ENCODE measurements at regions not wholly inside any gene's neighbourhood (a gene's known extent, or its start where the extent isn't known, plus 50 kb on each side); places are given as distances from the start of the nearest gene placed in this dataset.
"Not testable (repeated sequence)": the region's sequence is repeated elsewhere in the genome, so short reads cannot be mapped to it uniquely, and the experiment has no call there.

- ATAC-seq (ENCODE audit: low read depth in 2 of 2) (no peak), DNase-seq (no peak)
- H3K27me3 Mint-ChIP-seq: no peaks in the 10 kb centered on the region
- no peaks in the 10 kb centered on the region for H3K36me3 Mint-ChIP-seq
- Histone ChIP-seq H3K27ac (ENCODE audit: insufficient read depth, low read length, poor library complexity, severe bottlenecking) (no peak overlapping the region), H3K36me3 (ENCODE audit: control insufficient read depth, insufficient read depth, low read length) (no peaks in the 10 kb centered on the region), H3K27me3 (ENCODE audit: control insufficient read depth, insufficient read depth, low read length) (no peaks in the 10 kb centered on the region), H3K4me3 (ENCODE audit: low read depth, low read length) (no peak overlapping the region), H3K9me3 (ENCODE audit: control insufficient read depth in 2 of 2, low read length in 2 of 2) (no peaks in the 10 kb centered on the region), H3K4me1 (ENCODE audit: control insufficient read depth, insufficient read depth, low read length, poor library complexity, severe bottlenecking) (no peaks in the 10 kb centered on the region)
- H3K4me1 Mint-ChIP-seq: no peaks in the 10 kb centered on the region
- H3K27ac Mint-ChIP-seq: no peak overlapping the region
- H3K4me3 Mint-ChIP-seq: no peak overlapping the region
- peaks cover 0 to 3% (median 0%) of the 10 kb centered on the region in 7 donors for H3K9me3 Mint-ChIP-seq
These were observed 339.4 kb downstream of the BCL11A start for GRCh38 chr2:60213865-60214625.

DNA sequence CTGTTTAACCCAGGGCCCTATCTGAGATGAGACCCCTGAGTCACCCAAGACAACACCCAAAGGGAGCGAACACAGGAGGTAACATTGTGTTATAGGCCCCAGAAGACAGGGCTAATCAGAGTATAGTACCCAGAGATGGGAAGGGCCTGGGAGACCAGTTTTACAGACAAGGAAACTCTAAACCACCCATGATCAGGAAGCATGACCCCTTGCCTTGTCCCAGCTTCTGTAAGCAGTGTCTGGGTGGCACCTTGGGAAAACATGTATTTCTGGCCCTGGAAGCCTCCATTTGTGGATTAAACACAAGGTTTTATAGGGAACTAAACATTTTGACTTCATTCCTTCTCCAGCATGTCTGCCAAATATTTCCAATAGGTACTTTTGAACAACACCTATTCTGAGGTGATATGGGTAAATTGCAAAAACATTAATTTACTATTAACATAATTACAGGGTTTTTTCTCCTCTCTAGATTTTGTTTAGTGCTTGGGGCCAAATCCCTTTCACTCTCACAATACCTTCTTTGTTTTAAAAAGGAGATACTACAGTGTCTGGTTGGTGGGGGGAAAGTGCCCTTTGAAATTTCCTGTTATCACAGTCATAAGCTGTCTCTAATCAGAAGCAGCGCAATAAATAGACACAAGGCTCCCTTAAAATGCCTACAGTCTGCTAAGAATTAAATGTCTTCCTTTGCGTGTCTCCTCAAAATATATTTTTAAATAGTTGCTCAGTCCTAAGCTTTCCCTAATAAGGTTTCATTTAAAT lies 341.1 kb downstream of the BCL11A start:
- Histone ChIP-seq H3K9me3 (ENCODE audit: control insufficient read depth in 2 of 2, low read length in 2 of 2) (no peaks in the 10 kb centered on the region), H3K27me3 (ENCODE audit: control insufficient read depth, insufficient read depth, low read length) (no peaks in the 10 kb centered on the region), H3K27ac (ENCODE audit: insufficient read depth, low read length, poor library complexity, severe bottlenecking) (no peak overlapping the region), H3K36me3 (ENCODE audit: control insufficient read depth, insufficient read depth, low read length) (no peaks in the 10 kb centered on the region), H3K4me1 (ENCODE audit: control insufficient read depth, insufficient read depth, low read length, poor library complexity, severe bottlenecking) (no peaks in the 10 kb centered on the region), H3K4me3 (ENCODE audit: low read depth, low read length) (no peak overlapping the region)
- DNase-seq (no peak), ATAC-seq (ENCODE audit: low read depth in 2 of 2) (no peak)
- no peaks in the 10 kb centered on the region for H3K27me3 Mint-ChIP-seq
- peaks cover 0 to 3% (median 0%) of the 10 kb centered on the region in 7 donors for H3K9me3 Mint-ChIP-seq
- H3K36me3 Mint-ChIP-seq: no peaks in the 10 kb centered on the region
- H3K27ac Mint-ChIP-seq: no peak overlapping the region
- no peaks in the 10 kb centered on the region for H3K4me1 Mint-ChIP-seq
- H3K4me3 Mint-ChIP-seq: no peak overlapping the region

GRCh38 chr2:60189006-60189405 lies 364.4 kb downstream of the BCL11A start:
- H3K4me1 Mint-ChIP-seq; H3K4me1 ChIP-seq (ENCODE audit: control insufficient read depth, insufficient read depth, low read length, poor library complexity, severe bottlenecking); ATAC-seq (ENCODE audit: low read depth in 2 of 2); H3K27me3 ChIP-seq (ENCODE audit: control insufficient read depth, insufficient read depth, low read length); H3K27me3 Mint-ChIP-seq; H3K36me3 Mint-ChIP-seq; DNase-seq; H3K4me3 Mint-ChIP-seq; H3K36me3 ChIP-seq (ENCODE audit: control insufficient read depth, insufficient read depth, low read length); H3K27ac Mint-ChIP-seq; H3K9me3 ChIP-seq (ENCODE audit: control insufficient read depth in 2 of 2, low read length in 2 of 2); H3K4me3 ChIP-seq (ENCODE audit: low read depth, low read length); H3K27ac ChIP-seq (ENCODE audit: insufficient read depth, low read length, poor library complexity, severe bottlenecking): not testable (repeated sequence)
- peaks cover 3 to 22% (median 10%) of the 10 kb centered on the region in 7 donors for H3K9me3 Mint-ChIP-seq

DNA sequence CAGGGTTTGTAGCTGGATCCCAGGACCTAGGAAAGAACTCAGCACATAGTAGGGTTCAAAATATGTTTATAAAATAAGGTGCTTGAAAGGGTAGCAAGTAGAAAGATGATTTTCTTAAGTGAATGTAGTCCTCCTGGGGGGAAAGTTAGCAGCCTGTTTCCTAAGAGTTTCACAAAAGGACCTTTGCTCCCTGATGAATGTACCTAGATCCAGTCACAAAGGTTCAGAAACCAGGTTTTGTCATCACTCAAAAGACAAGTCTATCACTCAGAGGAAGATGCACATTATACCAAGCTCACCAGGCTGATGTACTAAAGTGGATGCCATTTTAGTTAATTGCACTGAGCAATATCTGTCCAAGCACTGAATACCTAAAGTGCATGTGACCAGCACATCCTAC lies 378.2 kb downstream of the BCL11A start:
- H3K36me3 Mint-ChIP-seq: no peaks in the 10 kb centered on the region
- no peak overlapping the region for H3K27ac Mint-ChIP-seq
- Histone ChIP-seq H3K9me3 (ENCODE audit: control insufficient read depth in 2 of 2, low read length in 2 of 2) (no peaks in the 10 kb centered on the region), H3K4me1 (ENCODE audit: control insufficient read depth, insufficient read depth, low read length, poor library complexity, severe bottlenecking) (no peaks in the 10 kb centered on the region), H3K27ac (ENCODE audit: insufficient read depth, low read length, poor library complexity, severe bottlenecking) (no peak overlapping the region), H3K4me3 (ENCODE audit: low read depth, low read length) (no peak overlapping the region), H3K27me3 (ENCODE audit: control insufficient read depth, insufficient read depth, low read length) (no peaks in the 10 kb centered on the region), H3K36me3 (ENCODE audit: control insufficient read depth, insufficient read depth, low read length) (no peaks in the 10 kb centered on the region)
- H3K27me3 Mint-ChIP-seq: no peaks in the 10 kb centered on the region
- ATAC-seq (ENCODE audit: low read depth in 2 of 2) (no peak), DNase-seq (no peak)
- no peak overlapping the region for H3K4me3 Mint-ChIP-seq
- peaks cover 0 to 2% (median 0%) of the 10 kb centered on the region in 7 donors for H3K9me3 Mint-ChIP-seq
- H3K4me1 Mint-ChIP-seq: no peaks in the 10 kb centered on the region

DNA sequence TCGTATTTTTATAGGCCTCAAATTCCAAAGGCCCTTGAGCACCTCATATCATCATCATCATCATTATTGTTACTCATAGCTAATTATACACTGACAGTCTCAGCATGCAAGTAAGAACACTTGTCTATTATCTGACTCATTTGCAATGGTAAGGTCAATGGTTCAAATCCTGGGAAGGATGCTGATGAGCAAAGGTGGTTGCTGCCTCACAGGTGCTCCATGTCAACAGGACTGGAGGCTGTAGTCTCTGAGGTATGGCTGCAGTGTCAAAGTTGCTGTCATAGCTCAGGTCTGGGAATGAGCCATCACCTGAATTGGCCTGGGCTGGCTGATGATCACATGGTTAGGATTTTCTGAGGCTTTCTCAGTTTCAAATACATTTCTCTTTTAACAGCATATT lies 379.3 kb downstream of the BCL11A start:
- Mint-ChIP-seq H3K9me3 (no peaks in the 10 kb centered on the region), H3K4me1 (no peaks in the 10 kb centered on the region), H3K36me3 (no peaks in the 10 kb centered on the region), H3K4me3 (no peak overlapping the region), H3K27me3 (no peaks in the 10 kb centered on the region), H3K27ac (no peak overlapping the region)
- H3K4me3 ChIP-seq (ENCODE audit: low read depth, low read length): no peak overlapping the region
- no peak for DNase-seq
- H3K27ac ChIP-seq (ENCODE audit: insufficient read depth, low read length, poor library complexity, severe bottlenecking): no peak overlapping the region
- ATAC-seq (ENCODE audit: low read depth in 2 of 2): no peak
- no peaks in the 10 kb centered on the region for H3K27me3 ChIP-seq (ENCODE audit: control insufficient read depth, insufficient read depth, low read length)
- no peaks in the 10 kb centered on the region for H3K9me3 ChIP-seq (ENCODE audit: control insufficient read depth in 2 of 2, low read length in 2 of 2)
- no peaks in the 10 kb centered on the region for H3K36me3 ChIP-seq (ENCODE audit: control insufficient read depth, insufficient read depth, low read length)
- no peaks in the 10 kb centered on the region for H3K4me1 ChIP-seq (ENCODE audit: control insufficient read depth, insufficient read depth, low read length, poor library complexity, severe bottlenecking)

DNA sequence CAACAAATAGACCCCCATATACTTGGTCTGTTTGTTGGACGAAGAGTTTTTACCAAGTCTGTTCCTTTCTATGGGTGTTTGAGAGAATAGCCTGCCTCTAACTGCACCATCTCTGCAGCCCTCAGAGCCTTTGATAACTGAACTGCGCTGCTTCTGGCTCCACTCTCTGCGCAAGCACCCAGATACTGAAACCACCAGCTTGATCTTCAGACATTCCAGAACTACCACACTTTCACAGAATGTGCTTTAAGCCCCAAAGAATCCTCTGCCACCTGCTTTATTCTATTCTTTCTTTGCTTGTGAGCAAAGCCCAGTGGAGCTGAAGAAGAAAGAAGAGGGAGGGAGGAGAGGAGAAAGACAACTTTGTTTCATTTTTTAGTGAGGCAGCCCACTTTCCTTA lies 380.7 kb downstream of the BCL11A start:
- Mint-ChIP-seq H3K36me3 (no peaks in the 10 kb centered on the region), H3K4me1 (no peaks in the 10 kb centered on the region), H3K27ac (no peak overlapping the region), H3K27me3 (no peaks in the 10 kb centered on the region), H3K9me3 (no peaks in the 10 kb centered on the region), H3K4me3 (no peak overlapping the region)
- no peak overlapping the region for H3K27ac ChIP-seq (ENCODE audit: insufficient read depth, low read length, poor library complexity, severe bottlenecking)
- H3K4me3 ChIP-seq (ENCODE audit: low read depth, low read length): no peak overlapping the region
- ATAC-seq (ENCODE audit: low read depth in 2 of 2) (no peak), DNase-seq (no peak)
- no peaks in the 10 kb centered on the region for H3K27me3 ChIP-seq (ENCODE audit: control insufficient read depth, insufficient read depth, low read length)
- no peaks in the 10 kb centered on the region for H3K36me3 ChIP-seq (ENCODE audit: control insufficient read depth, insufficient read depth, low read length)
- H3K4me1 ChIP-seq (ENCODE audit: control insufficient read depth, insufficient read depth, low read length, poor library complexity, severe bottlenecking): no peaks in the 10 kb centered on the region
- no peaks in the 10 kb centered on the region for H3K9me3 ChIP-seq (ENCODE audit: control insufficient read depth in 2 of 2, low read length in 2 of 2)

DNA sequence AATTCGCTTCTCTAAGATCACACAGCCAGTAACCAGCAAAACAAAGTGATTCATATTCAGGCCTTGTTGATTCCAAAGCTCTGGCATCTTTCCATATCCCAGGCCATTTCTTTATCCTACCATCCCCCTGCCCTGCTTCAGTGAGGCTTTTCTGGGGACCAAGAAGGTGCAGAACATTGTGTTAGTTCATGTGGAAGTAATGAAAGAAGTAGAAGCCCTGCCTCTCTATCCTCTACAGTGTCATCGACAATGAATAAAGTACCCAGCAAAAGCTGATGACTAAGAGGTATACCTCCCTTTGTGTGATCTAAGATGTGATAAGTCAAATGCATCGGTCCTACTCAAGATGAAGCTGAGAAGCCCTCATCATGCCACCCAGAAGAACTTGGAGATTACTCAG lies 383.2 kb downstream of the BCL11A start:
- ATAC-seq (ENCODE audit: low read depth in 2 of 2) (no peak), DNase-seq (no peak)
- no peaks in the 10 kb centered on the region for H3K36me3 ChIP-seq (ENCODE audit: control insufficient read depth, insufficient read depth, low read length)
- H3K4me1 Mint-ChIP-seq: no peaks in the 10 kb centered on the region
- H3K4me3 Mint-ChIP-seq: no peak overlapping the region
- no peaks in the 10 kb centered on the region for H3K4me1 ChIP-seq (ENCODE audit: control insufficient read depth, insufficient read depth, low read length, poor library complexity, severe bottlenecking)
- H3K9me3 Mint-ChIP-seq: no peaks in the 10 kb centered on the region
- H3K9me3 ChIP-seq (ENCODE audit: control insufficient read depth in 2 of 2, low read length in 2 of 2): no peaks in the 10 kb centered on the region
- H3K27ac Mint-ChIP-seq: no peak overlapping the region
- H3K36me3 Mint-ChIP-seq: no peaks in the 10 kb centered on the region
- no peak overlapping the region for H3K4me3 ChIP-seq (ENCODE audit: low read depth, low read length)
- H3K27me3 ChIP-seq (ENCODE audit: control insufficient read depth, insufficient read depth, low read length): no peaks in the 10 kb centered on the region
- no peak overlapping the region for H3K27ac ChIP-seq (ENCODE audit: insufficient read depth, low read length, poor library complexity, severe bottlenecking)
- no peaks in the 10 kb centered on the region for H3K27me3 Mint-ChIP-seq

- H3K27me3 Mint-ChIP-seq: no peaks in the 10 kb centered on the region
- no peaks in the 10 kb centered on the region for H3K9me3 ChIP-seq (ENCODE audit: control insufficient read depth in 2 of 2, low read length in 2 of 2)
- no peaks in the 10 kb centered on the region for H3K4me1 Mint-ChIP-seq
These were observed 385.2 kb downstream of the BCL11A start for GRCh38 chr2:60168247-60168646.

More at GRCh38 chr2:60168247-60168646, 385.2 kb downstream of the BCL11A start:
- H3K4me3 Mint-ChIP-seq: no peak overlapping the region
- Histone ChIP-seq H3K36me3 (ENCODE audit: control insufficient read depth, insufficient read depth, low read length) (no peaks in the 10 kb centered on the region), H3K27me3 (ENCODE audit: control insufficient read depth, insufficient read depth, low read length) (no peaks in the 10 kb centered on the region), H3K4me1 (ENCODE audit: control insufficient read depth, insufficient read depth, low read length, poor library complexity, severe bottlenecking) (no peaks in the 10 kb centered on the region), H3K27ac (ENCODE audit: insufficient read depth, low read length, poor library complexity, severe bottlenecking) (no peak overlapping the region), H3K4me3 (ENCODE audit: low read depth, low read length) (no peak overlapping the region)
- ATAC-seq (ENCODE audit: low read depth in 2 of 2) (no peak), DNase-seq (no peak)
- no peaks in the 10 kb centered on the region for H3K9me3 Mint-ChIP-seq
- H3K27ac Mint-ChIP-seq: no peak overlapping the region
- no peaks in the 10 kb centered on the region for H3K36me3 Mint-ChIP-seq

All from CD4-positive, CD25-positive, alpha-beta regulatory T cell (primary cell).